GM12865 (cell line): ENCODE measurements at regions not wholly inside any gene's neighbourhood (a gene's known extent, or its start where the extent isn't known, plus 50 kb on each side); places are given as distances from the start of the nearest gene placed in this dataset.

Experiments
- DNase-seq: peaks from one replicate; pipeline ENCODE4 v3.0.0; 2010; ENCODE audit warnings: low read depth
- H3K4me3 ChIP-seq: 2 replicates; pipeline ENCODE4 v1.5.1; 2011; ENCODE audit warnings: mild to moderate bottlenecking, low read depth, low read length, control low read depth
- TF ChIP-seq, protein P1 (sequence below): IDR thresholded peaks from 2 replicates; pipeline ENCODE4 v1.5.1; 2011; ENCODE audit warnings: low read length, control low read depth, low read depth, inconsistent platforms; ENCODE audit not compliant: insufficient read depth; ENCODE audit errors: missing control alignments

DNA sequence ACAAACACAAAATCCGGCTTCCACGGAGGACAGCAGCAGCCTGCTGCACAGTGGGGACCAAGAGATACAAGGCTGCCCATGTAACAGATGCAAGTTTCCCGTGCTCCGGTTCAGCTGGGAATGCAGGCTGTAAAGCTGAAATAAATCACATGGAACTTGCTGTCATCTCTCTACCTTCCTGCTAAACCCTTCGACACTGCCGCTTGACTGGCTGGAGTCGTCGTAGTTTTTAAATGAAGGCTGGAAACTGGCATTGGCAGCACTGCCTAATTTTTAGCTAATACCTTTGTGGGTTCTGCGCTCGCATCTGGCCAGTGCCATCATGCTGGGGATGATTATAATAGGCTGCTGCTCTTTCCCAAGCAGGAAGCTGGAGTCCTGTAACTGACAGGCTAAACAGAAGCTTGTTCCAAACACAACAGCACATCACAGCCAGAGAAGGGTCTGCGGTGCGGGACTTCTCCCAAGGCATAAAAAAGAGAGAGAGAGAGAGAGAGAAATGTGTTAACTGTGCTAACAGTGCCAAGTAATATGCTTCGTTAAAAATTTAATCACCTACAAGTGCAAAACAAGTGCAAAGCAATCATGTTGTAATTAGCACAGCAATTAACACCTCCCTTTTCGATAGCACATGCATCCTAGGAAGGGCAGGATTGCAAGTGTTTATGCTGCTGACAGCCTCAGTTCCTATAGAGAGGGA is 146.1 kb downstream of the TFAP2A start:
- TF ChIP-seq, protein P1, sequence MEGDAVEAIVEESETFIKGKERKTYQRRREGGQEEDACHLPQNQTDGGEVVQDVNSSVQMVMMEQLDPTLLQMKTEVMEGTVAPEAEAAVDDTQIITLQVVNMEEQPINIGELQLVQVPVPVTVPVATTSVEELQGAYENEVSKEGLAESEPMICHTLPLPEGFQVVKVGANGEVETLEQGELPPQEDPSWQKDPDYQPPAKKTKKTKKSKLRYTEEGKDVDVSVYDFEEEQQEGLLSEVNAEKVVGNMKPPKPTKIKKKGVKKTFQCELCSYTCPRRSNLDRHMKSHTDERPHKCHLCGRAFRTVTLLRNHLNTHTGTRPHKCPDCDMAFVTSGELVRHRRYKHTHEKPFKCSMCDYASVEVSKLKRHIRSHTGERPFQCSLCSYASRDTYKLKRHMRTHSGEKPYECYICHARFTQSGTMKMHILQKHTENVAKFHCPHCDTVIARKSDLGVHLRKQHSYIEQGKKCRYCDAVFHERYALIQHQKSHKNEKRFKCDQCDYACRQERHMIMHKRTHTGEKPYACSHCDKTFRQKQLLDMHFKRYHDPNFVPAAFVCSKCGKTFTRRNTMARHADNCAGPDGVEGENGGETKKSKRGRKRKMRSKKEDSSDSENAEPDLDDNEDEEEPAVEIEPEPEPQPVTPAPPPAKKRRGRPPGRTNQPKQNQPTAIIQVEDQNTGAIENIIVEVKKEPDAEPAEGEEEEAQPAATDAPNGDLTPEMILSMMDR: no peak
- H3K4me3 ChIP-seq: no peak overlapping the region
- no peak for DNase-seq

DNA sequence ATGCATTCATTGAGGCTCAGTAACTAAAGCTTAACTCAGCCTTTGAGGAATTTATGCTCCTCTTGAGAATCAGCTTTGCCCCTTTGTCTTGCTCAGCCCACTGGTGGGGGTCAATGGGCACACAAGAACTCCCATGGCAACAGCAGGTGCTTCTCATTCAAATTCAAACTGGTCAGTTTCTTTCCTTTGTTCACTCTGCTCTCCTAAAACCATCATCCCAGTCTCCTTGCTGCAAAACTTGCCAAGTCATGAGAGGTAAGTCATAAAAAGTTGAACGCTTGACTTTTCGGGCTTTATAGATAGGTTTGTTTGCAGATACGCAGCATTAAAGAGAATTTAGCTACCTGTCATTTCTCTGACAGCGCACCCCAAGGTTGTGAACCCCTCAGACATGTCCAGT is 146.8 kb downstream of the TFAP2A start:
- DNase-seq: no peak
- TF ChIP-seq, protein P1: no peak
- H3K4me3 ChIP-seq: no peak overlapping the region

DNA sequence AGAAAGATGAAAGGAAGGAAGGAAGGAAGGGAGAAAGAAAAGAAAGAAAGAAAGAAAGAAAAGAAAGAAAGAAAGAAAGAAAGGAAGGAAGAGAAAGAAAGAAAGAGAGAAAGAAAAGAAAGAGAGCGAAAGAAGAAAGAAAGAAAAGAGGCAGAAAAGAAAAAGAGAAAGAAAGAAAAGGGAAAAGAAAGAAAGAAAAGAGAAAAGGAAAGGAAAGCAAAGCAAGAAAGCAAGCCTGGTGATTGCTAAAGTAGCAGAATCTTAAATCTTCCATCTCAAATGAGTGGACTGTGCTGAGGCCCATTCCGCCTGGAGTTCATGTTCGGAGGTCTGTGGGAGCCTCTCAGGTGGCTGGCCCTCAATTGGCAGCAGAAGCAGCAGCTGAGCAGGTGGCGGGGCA is 148.4 kb downstream of the TFAP2A start:
- TF ChIP-seq, protein P1: no peak
- H3K4me3 ChIP-seq: no peak overlapping the region
- DNase-seq: no peak

DNA sequence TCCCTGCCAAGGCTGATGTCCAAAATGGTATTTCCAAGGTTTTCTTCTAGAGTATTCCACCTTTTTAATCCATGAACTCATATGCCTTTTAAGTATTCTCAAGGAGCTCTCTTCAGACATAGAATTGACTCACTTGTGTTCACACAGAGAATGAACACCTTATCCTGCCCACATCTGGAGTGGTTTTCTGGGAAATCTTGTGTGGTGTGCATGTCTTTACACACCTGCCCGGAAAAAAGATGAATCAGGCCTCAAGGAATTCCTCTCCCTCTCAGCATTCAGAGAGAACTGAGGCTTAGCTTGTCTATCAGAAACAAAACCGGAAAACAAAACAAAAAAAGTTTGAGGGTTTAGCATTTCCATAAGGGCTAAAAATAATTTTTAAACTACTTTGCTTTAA is 148.8 kb downstream of the TFAP2A start:
- H3K4me3 ChIP-seq: no peak overlapping the region
- DNase-seq: no peak
- TF ChIP-seq, protein P1: no peak

DNA sequence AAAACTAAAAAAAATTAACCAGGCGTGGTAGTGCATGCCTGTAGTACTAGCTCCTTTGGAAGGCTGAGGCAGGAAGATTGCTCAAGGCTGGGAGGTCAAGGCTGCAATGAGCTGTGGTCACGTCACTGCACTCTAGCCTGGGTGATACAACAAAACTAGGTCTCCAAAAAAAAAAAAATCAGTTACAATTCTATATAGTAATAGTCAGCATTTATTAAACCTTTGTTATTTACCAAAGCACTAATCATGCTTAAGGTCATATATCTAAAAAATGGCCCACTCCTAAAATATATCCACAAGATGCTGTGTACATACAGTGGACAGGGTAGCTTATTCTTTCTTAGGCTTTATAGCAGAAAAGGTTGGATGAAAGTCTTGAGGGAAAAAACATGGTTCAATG is 152.4 kb downstream of the TFAP2A start:
- no peak for DNase-seq
- no peak overlapping the region for H3K4me3 ChIP-seq

DNA sequence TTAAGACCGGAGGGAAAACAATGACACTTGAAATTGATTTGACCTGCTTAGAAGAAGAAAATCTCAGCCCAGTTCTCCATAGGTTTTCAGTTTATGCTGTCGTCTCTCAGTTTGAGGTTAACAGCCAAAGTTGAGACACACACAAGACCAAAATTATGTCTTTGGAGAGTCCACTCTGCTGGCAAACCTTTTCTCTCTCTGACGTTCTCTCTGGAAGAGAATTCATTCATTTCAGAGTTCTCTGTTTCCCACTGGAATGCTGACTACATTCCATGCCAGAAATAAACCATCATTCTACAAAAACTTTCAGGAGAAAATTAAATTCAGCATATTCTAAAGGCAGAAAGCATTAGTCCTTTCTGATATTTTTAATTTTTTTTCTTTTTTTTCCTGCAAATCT is 155.2 kb downstream of the TFAP2A start:
- no peak for DNase-seq
- H3K4me3 ChIP-seq: no peak overlapping the region
- TF ChIP-seq, protein P1: no peak

More for the DNA sequence above, 152.4 kb downstream of the TFAP2A start:
- TF ChIP-seq, protein P1: no peak

DNA sequence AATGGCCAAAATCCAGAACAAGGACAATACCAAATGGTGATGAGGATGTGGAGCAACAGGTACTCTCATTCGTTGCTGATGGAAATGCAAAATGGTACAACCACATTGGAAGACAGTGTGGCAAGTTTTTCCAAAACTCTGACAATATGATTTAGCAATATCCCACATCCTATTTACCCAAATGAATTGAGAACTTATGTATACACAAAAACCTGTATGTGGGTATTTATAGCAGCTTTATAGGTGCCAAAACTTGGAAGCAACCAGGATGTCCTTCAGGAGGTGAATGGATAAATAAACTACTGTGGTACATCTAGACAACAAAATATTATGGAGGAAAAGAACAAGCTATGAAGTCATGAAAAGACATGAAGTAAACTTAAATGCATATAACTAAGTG is 156.5 kb downstream of the TFAP2A start:
- H3K4me3 ChIP-seq: no peak overlapping the region
- TF ChIP-seq, protein P1: no peak
- no peak for DNase-seq
